ENCODE measurements at regions not wholly inside any gene's neighbourhood (a gene's known extent, or its start where the extent isn't known, plus 50 kb on each side); places are given as distances from the start of the nearest gene placed in this dataset.

- no peak for TF ChIP-seq EP300 (IDR thresholded peaks at IDR 0.05; ENCODE audit: borderline replicate concordance in 1 of 2, control insufficient read depth in 1 of 2, low read depth in 2 of 2, low read length in 2 of 2)
- no peak for TF ChIP-seq CHD4 (IDR thresholded peaks at IDR 0.05)
- TF ChIP-seq JUND (IDR thresholded peaks at IDR 0.05; ENCODE audit: low read depth, low read length), result no peak
- no peak for TF ChIP-seq RBBP5 (conservative IDR thresholded peaks at IDR 0.05)
Observed at GRCh38 chr16:63982741-63983140, 1139.1 kb downstream of the CDH11 start (continued).

GRCh38 chr16:63982110-63982509, 1139.8 kb downstream of the CDH11 start:
- ChIA-PET CTCF (interaction anchor here (1.1 kb wide), 1 partner anchor 29 kb away, joined by 3 read pairs; no protein-coding TSS in a partner anchor), POLR2A (no interaction called here), SMC1A (ENCODE audit: uncharacterized antibody, unreplicated experiment) (no interaction called here), RAD21 (ENCODE audit: unreplicated experiment) (no interaction called here)
- DNase-seq (ENCODE audit: low read depth, low spot score), result no peak
- Histone ChIP-seq H3K4me1 (ENCODE audit: control insufficient read depth, insufficient read depth, low read length) (no peaks in the 10 kb centered on the region), H3K4me2 (ENCODE audit: control insufficient read depth, insufficient read depth) (no peak overlapping the region), H2AFZ (ENCODE audit: control insufficient read depth, low read depth, low read length) (no peak overlapping the region), H4K20me1 (ENCODE audit: control insufficient read depth, insufficient read depth) (no peaks in the 10 kb centered on the region), H3K27ac (ENCODE audit: control insufficient read depth, insufficient read depth) (no peak overlapping the region), H3K79me2 (ENCODE audit: control insufficient read depth, insufficient read depth, low read length) (no peaks in the 10 kb centered on the region), H3K36me3 (ENCODE audit: control insufficient read depth in 2 of 2, insufficient read depth in 2 of 2, low read length in 1 of 2) (no peaks in the 10 kb centered on the region), H3K9me3 (replicated peaks; ENCODE audit: control insufficient read depth, insufficient read depth, low read length) (no peaks in the 10 kb centered on the region), H3K27me3 (replicated peaks in 1 of 2; ENCODE audit: control insufficient read depth in 2 of 2, insufficient read depth in 2 of 2, low read length in 1 of 2) (no peaks in the 10 kb centered on the region), H3K4me3 (no peak overlapping the region), H3K9ac (ENCODE audit: control insufficient read depth, insufficient read depth, low read length) (no peak overlapping the region)
- intact Hi-C loops (cut with micrococcal nuclease; ENCODE audit: unreplicated experiment) (no loop called here), in situ Hi-C loops (cut with MboI) (no loop called here)
- TF ChIP-seq RAD21 (IDR thresholded peaks at IDR 0.05; ENCODE audit: insufficient read depth, low read depth, low read length), result no peak
- TF ChIP-seq RBBP5 (conservative IDR thresholded peaks at IDR 0.05), result no peak
- no peak for TF ChIP-seq ZBTB11 (CRISPR knock-in tag; IDR thresholded peaks at IDR 0.05)
- TF ChIP-seq NFXL1 (IDR thresholded peaks at IDR 0.05; ENCODE audit: borderline replicate concordance), result no peak
- 25% methylated on average over 5 of the region's 5 CpGs for WGBS (ENCODE audit: insufficient coverage, insufficient replicate concordance, low lambda C conversion rate, missing lambda C conversion rate)
- no TSS peak for BruUV-seq (replicated peaks)
- ATAC-seq, result no peak
- no peak for FAIRE-seq
